Stomach (tissue), 8 donors: ENCODE measurements at regions not wholly inside any gene's neighbourhood (a gene's known extent, or its start where the extent isn't known, plus 50 kb on each side); places are given as distances from the start of the nearest gene placed in this dataset.

Experiments
- DNase-seq, 2 donors: peaks; one replicate each; pipeline versions ENCODE4 v3.0.0 to v3.0.0-alpha.2; 2013 to 2019
- H3K27ac ChIP-seq, 5 donors: fragments of 200-600 bp in 4 of 5; sonication (generic) in 4 of 5; one replicate each; pipeline ENCODE4 v1.5.1; 2013 to 2019; ENCODE audit warnings: mild to moderate bottlenecking in 1 of 5, moderate library complexity in 1 of 5
- H3K27me3 ChIP-seq, 3 donors: fragments of 200-600 bp; sonication (generic); one replicate each; pipeline ENCODE4 v1.5.1; 2017 to 2019; ENCODE audit warnings: mixed run types in 1 of 3
- H3K36me3 ChIP-seq, 4 donors: fragments of 200-600 bp; sonication (generic); 1 replicate in 3 of 4; 2 replicates in 1 of 4; pipeline ENCODE4 v1.5.1; 2016 to 2019
- H3K4me1 ChIP-seq, 4 donors: fragments of 200-600 bp; sonication (generic); one replicate each; pipeline ENCODE4 v1.5.1; 2016 to 2019
- H3K4me3 ChIP-seq, 4 donors: fragments of 200-600 bp; sonication (generic) in 3 of 4; one replicate each; pipeline ENCODE4 v1.5.1; 2016 to 2019; ENCODE audit warnings: mild to moderate bottlenecking in 1 of 4
- H3K9me3 ChIP-seq, 4 donors: fragments of 200-600 bp; sonication (generic); one replicate each; pipeline ENCODE4 v1.5.1; 2016 to 2019
- EP300 ChIP-seq: sonication (generic); formaldehyde crosslinking; IDR thresholded peaks from one replicate; pipeline ENCODE4 v1.6.1; 2017; ENCODE audit warnings: antibody characterized with exemption
- POLR2A ChIP-seq, 4 donors: fragments of 450-650 bp; IDR thresholded peaks; one replicate each; pipeline ENCODE4 v1.6.1; 2016; ENCODE audit warnings: antibody characterized with exemption in 4 of 4, control low read depth in 2 of 4, mild to moderate bottlenecking in 1 of 4, moderate library complexity in 1 of 4
- POLR2AphosphoS5 ChIP-seq, 3 donors: sonication (generic); formaldehyde crosslinking; IDR thresholded peaks; one replicate each; pipeline ENCODE4 v1.6.1; 2016; ENCODE audit warnings: antibody characterized with exemption in 3 of 3
- WGBS, 5 donors: extraction: QIAGEN DNeasy Blood & Tissue Kit in 3 of 5; methylation state at CpG; one replicate each; pipeline versions ENCODE4 v1.1.5 to v1.1.7; 2013 to 2018; 5-methylcytosine and 5-hydroxymethylcytosine counted together
- intact Hi-C: fragments of 100-400 bp; cut with DNase I; formaldehyde crosslinking; loops from one replicate; pipeline ENCODE4 v1.15.1; 2023; ENCODE audit warnings: low total_unique reads
- TF ChIP-seq, protein P1 (sequence below), 7 experiments: fragments of 450-650 bp in 4 of 7; fragments of 200-600 bp in 3 of 7; sonication (generic) in 3 of 7; IDR thresholded peaks; one replicate each; pipeline ENCODE4 v1.5.1; 2016 to 2019; ENCODE audit warnings: antibody characterized with exemption in 7 of 7, control low read depth in 2 of 7, mild to moderate bottlenecking in 1 of 7
- donor health status: healthy with polysubstance abuse.
- donor health status: Bipolar disorder and iron deficiency.
- donor health status: healthy.

DNA sequence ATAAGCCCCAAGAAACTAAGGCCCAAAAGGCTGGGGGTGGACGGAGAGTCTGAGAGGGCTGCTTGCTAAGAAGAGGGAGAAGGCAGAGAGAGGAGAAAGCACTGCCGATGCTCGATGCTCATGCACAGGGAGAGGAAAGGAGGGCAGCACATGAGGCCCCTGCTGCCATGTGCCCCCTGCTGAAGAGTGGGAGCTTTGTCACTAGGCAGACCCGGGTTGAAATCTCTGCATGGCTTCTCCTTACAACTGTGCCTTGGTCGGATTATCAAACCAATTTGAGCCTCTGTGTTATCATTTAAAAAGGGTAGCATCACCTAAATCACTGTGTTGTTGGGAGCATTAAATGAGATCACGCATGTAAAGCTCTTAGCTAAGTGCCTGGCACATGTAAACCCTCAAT is 330.5 kb downstream of the NXPE2 start:
- Histone ChIP-seq H3K27me3 (peaks cover 0 to 4% (median 0%) of the 10 kb centered on the region in 3 donors), H3K27ac (no peak overlapping the region), H3K4me3 (no peak overlapping the region), H3K4me1 (no peaks in the 10 kb centered on the region), H3K9me3 (peaks cover 0 to 6% (median 0%) of the 10 kb centered on the region in 4 donors), H3K36me3 (no peaks in the 10 kb centered on the region)
- 57 to 67% (median 65%) methylated on average over 6 of the region's 6 CpGs for WGBS, 5 donors
- no peak for TF ChIP-seq EP300
- no peak for TF ChIP-seq POLR2A (IDR thresholded peaks at IDR 0.05)
- no peak for TF ChIP-seq POLR2AphosphoS5 (IDR thresholded peaks at IDR 0.05)
- TF ChIP-seq, protein P1, sequence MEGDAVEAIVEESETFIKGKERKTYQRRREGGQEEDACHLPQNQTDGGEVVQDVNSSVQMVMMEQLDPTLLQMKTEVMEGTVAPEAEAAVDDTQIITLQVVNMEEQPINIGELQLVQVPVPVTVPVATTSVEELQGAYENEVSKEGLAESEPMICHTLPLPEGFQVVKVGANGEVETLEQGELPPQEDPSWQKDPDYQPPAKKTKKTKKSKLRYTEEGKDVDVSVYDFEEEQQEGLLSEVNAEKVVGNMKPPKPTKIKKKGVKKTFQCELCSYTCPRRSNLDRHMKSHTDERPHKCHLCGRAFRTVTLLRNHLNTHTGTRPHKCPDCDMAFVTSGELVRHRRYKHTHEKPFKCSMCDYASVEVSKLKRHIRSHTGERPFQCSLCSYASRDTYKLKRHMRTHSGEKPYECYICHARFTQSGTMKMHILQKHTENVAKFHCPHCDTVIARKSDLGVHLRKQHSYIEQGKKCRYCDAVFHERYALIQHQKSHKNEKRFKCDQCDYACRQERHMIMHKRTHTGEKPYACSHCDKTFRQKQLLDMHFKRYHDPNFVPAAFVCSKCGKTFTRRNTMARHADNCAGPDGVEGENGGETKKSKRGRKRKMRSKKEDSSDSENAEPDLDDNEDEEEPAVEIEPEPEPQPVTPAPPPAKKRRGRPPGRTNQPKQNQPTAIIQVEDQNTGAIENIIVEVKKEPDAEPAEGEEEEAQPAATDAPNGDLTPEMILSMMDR (IDR thresholded peaks at IDR 0.05): no peak
- intact Hi-C loops: no loop called here
- DNase-seq: no peak

DNA sequence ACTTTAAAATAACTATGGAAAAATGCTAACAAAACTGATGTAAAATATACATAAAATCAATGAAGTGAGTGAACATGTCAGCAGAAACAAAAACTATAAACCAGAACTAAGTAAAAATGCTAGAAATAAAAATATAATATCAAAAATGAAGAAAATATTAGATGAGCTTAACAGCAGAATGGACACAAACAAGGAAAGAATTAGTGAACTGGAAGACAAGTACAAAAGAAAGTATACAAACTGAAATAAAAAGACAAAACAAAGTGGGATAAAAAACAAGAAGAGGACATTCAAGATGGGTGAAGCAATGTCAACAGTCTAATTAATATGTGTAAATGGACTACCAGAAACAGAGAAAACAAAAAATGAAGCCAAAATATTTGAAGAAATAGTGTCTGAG is 339.2 kb downstream of the NXPE2 start:
- H3K4me1 ChIP-seq: no peaks in the 10 kb centered on the region

DNA sequence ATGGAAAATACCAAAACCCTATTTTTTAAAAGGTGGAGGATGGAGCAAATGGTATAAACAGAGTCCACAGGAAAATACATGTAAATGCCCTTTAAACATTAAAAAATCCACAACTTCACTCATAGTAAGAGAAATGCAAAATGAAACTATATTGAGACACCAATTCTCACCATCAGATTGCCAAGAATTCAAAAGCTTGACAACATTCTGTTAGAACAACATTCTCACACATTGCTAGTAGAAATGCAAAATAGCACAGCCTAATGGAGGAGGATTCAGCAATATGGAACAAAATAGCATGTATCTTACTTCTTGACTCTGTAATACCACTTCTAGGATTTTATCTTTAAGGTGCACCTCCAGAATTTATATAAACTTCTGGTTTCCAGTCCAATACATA is 351.8 kb downstream of the NXPE2 start:
- H3K27me3 ChIP-seq: no peaks in the 10 kb centered on the region
- no peak for TF ChIP-seq POLR2A (IDR thresholded peaks at IDR 0.05)
- TF ChIP-seq EP300: no peak
- TF ChIP-seq, protein P1 (IDR thresholded peaks at IDR 0.05): no peak
- TF ChIP-seq POLR2AphosphoS5 (IDR thresholded peaks at IDR 0.05): no peak
- H3K9me3 ChIP-seq: no peaks in the 10 kb centered on the region
- H3K27ac ChIP-seq: no peak overlapping the region
- intact Hi-C loops: no loop called here
- no peak for DNase-seq
- H3K4me3 ChIP-seq: no peak overlapping the region
- H3K4me1 ChIP-seq: no peaks in the 10 kb centered on the region
- no peaks in the 10 kb centered on the region for H3K36me3 ChIP-seq

More for the DNA sequence above, 339.2 kb downstream of the NXPE2 start:
- Histone ChIP-seq H3K27me3 (no peaks in the 10 kb centered on the region), H3K9me3 (peaks cover 0 to 37% (median 26%) of the 10 kb centered on the region in 4 donors), H3K27ac (no peak overlapping the region), H3K4me3 (no peak overlapping the region), H3K36me3 (no peaks in the 10 kb centered on the region)
- intact Hi-C loops: no loop called here
- DNase-seq: no peak
- TF ChIP-seq, protein P1 (IDR thresholded peaks at IDR 0.05): no peak
- no peak for TF ChIP-seq POLR2A (IDR thresholded peaks at IDR 0.05)
- TF ChIP-seq POLR2AphosphoS5 (IDR thresholded peaks at IDR 0.05): no peak
- TF ChIP-seq EP300: no peak

DNA sequence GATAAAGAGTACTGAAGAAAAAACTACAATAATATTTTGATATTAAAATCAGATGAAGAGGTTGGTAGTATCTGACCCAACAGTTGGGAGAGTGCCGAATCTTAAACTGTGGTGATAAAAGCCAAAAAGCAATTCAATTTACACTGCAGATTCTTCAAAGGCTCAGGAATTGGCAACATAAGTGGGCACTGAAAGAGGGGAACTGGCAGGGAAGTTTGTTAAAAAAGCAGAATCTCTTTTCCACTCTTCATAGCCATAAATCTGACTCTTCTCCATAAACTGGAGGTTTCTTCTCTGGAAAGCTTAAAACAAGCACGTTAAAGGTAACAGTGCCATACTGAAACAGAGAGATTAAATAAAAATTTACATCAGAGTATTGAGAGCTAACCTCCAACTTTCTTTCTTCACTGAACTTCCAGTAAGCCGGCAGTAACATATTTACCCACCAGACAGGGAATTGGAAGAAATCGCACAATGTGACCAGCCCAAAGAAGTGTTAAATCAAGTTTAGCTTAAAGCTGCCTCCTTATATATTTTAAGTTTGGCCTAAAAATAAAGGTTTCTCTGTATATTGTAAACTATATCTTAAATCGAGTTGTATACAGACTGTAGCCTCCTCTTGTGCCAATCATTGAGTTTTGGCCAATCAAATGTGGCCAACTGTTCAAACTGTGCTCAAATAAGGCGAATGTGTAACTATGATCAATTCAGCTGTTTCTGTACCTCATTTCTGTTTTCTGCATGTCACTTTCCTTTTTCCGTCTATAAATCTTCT is 358.3 kb downstream of the NXPE2 start:
- Histone ChIP-seq H3K9me3 (no peaks in the 10 kb centered on the region), H3K27me3 (no peaks in the 10 kb centered on the region), H3K36me3 (no peaks in the 10 kb centered on the region), H3K4me1 (no peaks in the 10 kb centered on the region), H3K27ac (no peak overlapping the region), H3K4me3 (no peak overlapping the region)
- TF ChIP-seq EP300 (no peak), POLR2AphosphoS5 (IDR thresholded peaks at IDR 0.05) (no peak), POLR2A (IDR thresholded peaks at IDR 0.05) (no peak)
- TF ChIP-seq, protein P1 (IDR thresholded peaks at IDR 0.05): no peak
- no peak for DNase-seq
- intact Hi-C loops: no loop called here
- WGBS, 5 donors: 83 to 87% (median 86%) methylated on average over 7 of the region's 7 CpGs
